WTC11 (cell line): ENCODE measurements at regions not wholly inside any gene's neighbourhood (a gene's known extent, or its start where the extent isn't known, plus 50 kb on each side); places are given as distances from the start of the nearest gene placed in this dataset.

Experiments used
- ATAC-seq: fragments of 200-7000 bp; cut with Tn5 transposase; 2 replicates; pipeline ENCODE4 v1.10.0; 2021; ENCODE audit warnings: mild to moderate bottlenecking, moderate library complexity
- CTCF ChIA-PET: fragments of 300-600 bp; sonication (Branson Sonifier 250); formaldehyde crosslinking; loops from one replicate; lab custom pipeline; 2021; ENCODE audit warnings: antibody characterized with exemption; lab: Charles Lee
- POLR2A ChIA-PET: fragments of 350-600 bp; sonication (Branson Sonifier 250); formaldehyde crosslinking; loops from one replicate; lab custom pipeline; 2021; ENCODE audit warnings: antibody characterized with exemption; lab: Charles Lee
- DNase-seq: peaks from one replicate; pipeline ENCODE4 v3.0.0; 2021; ENCODE audit warnings: low spot score
- H3K27ac Mint-ChIP-seq: 2 replicates; pipeline ENCODE4 v1.8.0; 2021; ENCODE audit warnings: mixed read lengths
- H3K27me3 Mint-ChIP-seq: 2 replicates; pipeline ENCODE4 v1.8.0; 2021; ENCODE audit warnings: low read depth, mild to moderate bottlenecking, moderate library complexity, mixed read lengths
- H3K36me3 Mint-ChIP-seq: 2 replicates; pipeline ENCODE4 v1.8.0; 2021; ENCODE audit warnings: mixed read lengths
- H3K4me1 Mint-ChIP-seq: 2 replicates; pipeline ENCODE4 v1.8.0; 2022; ENCODE audit warnings: mixed read lengths
- H3K4me3 Mint-ChIP-seq: 2 replicates; pipeline ENCODE4 v1.8.0; 2021; ENCODE audit warnings: mild to moderate bottlenecking, moderate library complexity, mixed read lengths
- H3K9me3 Mint-ChIP-seq: 2 replicates; pipeline ENCODE4 v1.8.0; 2021; ENCODE audit warnings: mixed read lengths
- FOXK1 ChIP-seq: sonication (generic); formaldehyde crosslinking; IDR thresholded peaks from 2 replicates; pipeline ENCODE4 v1.8.0; 2022; ENCODE audit warnings: mild to moderate bottlenecking, moderate library complexity, missing genetic modification reagents
- FOXP1 ChIP-seq: sonication (generic); formaldehyde crosslinking; IDR thresholded peaks from 2 replicates; pipeline ENCODE4 v1.8.0; 2022; ENCODE audit warnings: missing genetic modification reagents, mild to moderate bottlenecking, moderate library complexity, borderline replicate concordance
- NFE2L1 ChIP-seq: sonication (generic); formaldehyde crosslinking; IDR thresholded peaks from 2 replicates; pipeline ENCODE4 v1.8.1; 2023; ENCODE audit warnings: missing genetic modification reagents
- NFYB ChIP-seq: sonication (generic); formaldehyde crosslinking; conservative IDR thresholded peaks from 2 replicates; pipeline ENCODE4 v1.8.0; 2022; ENCODE audit warnings: low read depth, missing genetic modification reagents
- NR1H2 ChIP-seq: sonication (generic); formaldehyde crosslinking; IDR thresholded peaks from 2 replicates; pipeline ENCODE4 v1.9.0; 2021; ENCODE audit warnings: mild to moderate bottlenecking, moderate library complexity, missing genetic modification reagents
- SOX15 ChIP-seq: fragments of 250-450 bp; sonication (Bioruptor Pico); IDR thresholded peaks from 2 replicates; pipeline ENCODE4 v1.9.0; 2021; ENCODE audit warnings: mild to moderate bottlenecking
- TCF7 ChIP-seq: sonication (generic); formaldehyde crosslinking; IDR thresholded peaks from 2 replicates; pipeline ENCODE4 v1.8.0; 2022; ENCODE audit warnings: mild to moderate bottlenecking, low read depth, missing genetic modification reagents, moderate library complexity
- ZNF317 ChIP-seq: sonication (generic); formaldehyde crosslinking; IDR thresholded peaks from 2 replicates; pipeline ENCODE4 v1.8.1; 2023; ENCODE audit warnings: low read depth, mild to moderate bottlenecking, moderate library complexity, missing genetic modification reagents, borderline replicate concordance
- ZNF416 ChIP-seq: fragments of 250-450 bp; sonication (Bioruptor Pico); IDR thresholded peaks from 2 replicates; pipeline ENCODE4 v1.9.0; 2021; ENCODE audit warnings: mild to moderate bottlenecking, inconsistent platforms
- TF ChIP-seq, protein P1 (sequence below): sonication (generic); formaldehyde crosslinking; IDR thresholded peaks from 2 replicates; pipeline ENCODE4 v1.8.1; 2022; ENCODE audit warnings: low read depth, missing genetic modification reagents, borderline replicate concordance
- TF ChIP-seq, protein P2 (sequence below): sonication (generic); formaldehyde crosslinking; IDR thresholded peaks from 2 replicates; pipeline ENCODE4 v1.8.1; 2022; ENCODE audit warnings: missing genetic modification reagents, borderline replicate concordance
- TF ChIP-seq, protein P3 (sequence below): sonication (generic); formaldehyde crosslinking; IDR thresholded peaks from 2 replicates; pipeline ENCODE4 v1.8.0; 2023; ENCODE audit warnings: missing genetic modification reagents, mild to moderate bottlenecking, borderline replicate concordance
- TF ChIP-seq, protein P4 (sequence below): sonication (generic); formaldehyde crosslinking; IDR thresholded peaks from 2 replicates; pipeline ENCODE4 v1.8.0; 2022; ENCODE audit warnings: mild to moderate bottlenecking, missing genetic modification reagents
- TF ChIP-seq, protein P5 (sequence below): sonication (generic); formaldehyde crosslinking; IDR thresholded peaks from 2 replicates; pipeline ENCODE4 v1.8.0; 2022; ENCODE audit warnings: mild to moderate bottlenecking, missing genetic modification reagents

DNA sequence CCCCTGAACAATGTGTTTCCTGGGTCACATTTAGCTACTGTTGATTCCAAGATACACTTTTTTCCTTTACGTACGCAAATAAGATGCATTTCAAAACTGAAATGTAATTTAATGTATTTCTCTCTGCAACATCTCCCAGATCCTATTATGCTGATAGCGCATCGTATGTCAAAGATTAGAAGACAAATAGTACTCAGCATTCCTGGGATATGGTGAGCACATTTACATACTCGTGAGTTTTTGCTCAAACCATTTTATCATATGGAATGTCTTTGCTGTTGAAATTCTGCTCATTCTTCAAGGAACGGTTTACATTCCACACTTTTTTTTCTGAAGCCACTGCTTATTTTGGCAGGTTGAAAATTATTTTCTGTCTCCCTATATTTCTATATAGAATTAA lies 221.4 kb downstream of the OXSM start:
- ChIA-PET CTCF (no interaction called here), POLR2A (no interaction called here)
- H3K27me3 Mint-ChIP-seq = no peaks in the 10 kb centered on the region
- no peaks in the 10 kb centered on the region for H3K36me3 Mint-ChIP-seq
- DNase-seq (no peak), ATAC-seq (no peak)
- H3K4me3 Mint-ChIP-seq = no peak overlapping the region
- H3K9me3 Mint-ChIP-seq = 0 out of 2 replicates have a peak, but pooled peaks cover 3% of the 10 kb centered on the region
- no peak overlapping the region for H3K27ac Mint-ChIP-seq
- H3K4me1 Mint-ChIP-seq = peaks cover 7% of the 10 kb centered on the region
- no peak for TF ChIP-seq NR1H2 (CRISPR knock-in tag)
- TF ChIP-seq SOX15 (CRISPR knock-in tag) = no peak
- TF ChIP-seq, protein P1, sequence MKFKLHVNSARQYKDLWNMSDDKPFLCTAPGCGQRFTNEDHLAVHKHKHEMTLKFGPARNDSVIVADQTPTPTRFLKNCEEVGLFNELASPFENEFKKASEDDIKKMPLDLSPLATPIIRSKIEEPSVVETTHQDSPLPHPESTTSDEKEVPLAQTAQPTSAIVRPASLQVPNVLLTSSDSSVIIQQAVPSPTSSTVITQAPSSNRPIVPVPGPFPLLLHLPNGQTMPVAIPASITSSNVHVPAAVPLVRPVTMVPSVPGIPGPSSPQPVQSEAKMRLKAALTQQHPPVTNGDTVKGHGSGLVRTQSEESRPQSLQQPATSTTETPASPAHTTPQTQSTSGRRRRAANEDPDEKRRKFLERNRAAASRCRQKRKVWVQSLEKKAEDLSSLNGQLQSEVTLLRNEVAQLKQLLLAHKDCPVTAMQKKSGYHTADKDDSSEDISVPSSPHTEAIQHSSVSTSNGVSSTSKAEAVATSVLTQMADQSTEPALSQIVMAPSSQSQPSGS (CRISPR knock-in tag) = no peak
- TF ChIP-seq, protein P2, sequence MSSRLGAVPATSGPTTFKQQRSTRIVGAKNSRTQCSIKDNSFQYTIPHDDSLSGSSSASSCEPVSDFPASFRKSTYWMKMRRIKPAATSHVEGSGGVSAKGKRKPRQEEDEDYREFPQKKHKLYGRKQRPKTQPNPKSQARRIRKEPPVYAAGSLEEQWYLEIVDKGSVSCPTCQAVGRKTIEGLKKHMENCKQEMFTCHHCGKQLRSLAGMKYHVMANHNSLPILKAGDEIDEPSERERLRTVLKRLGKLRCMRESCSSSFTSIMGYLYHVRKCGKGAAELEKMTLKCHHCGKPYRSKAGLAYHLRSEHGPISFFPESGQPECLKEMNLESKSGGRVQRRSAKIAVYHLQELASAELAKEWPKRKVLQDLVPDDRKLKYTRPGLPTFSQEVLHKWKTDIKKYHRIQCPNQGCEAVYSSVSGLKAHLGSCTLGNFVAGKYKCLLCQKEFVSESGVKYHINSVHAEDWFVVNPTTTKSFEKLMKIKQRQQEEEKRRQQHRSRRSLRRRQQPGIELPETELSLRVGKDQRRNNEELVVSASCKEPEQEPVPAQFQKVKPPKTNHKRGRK (CRISPR knock-in tag) = no peak
- TF ChIP-seq, protein P3, sequence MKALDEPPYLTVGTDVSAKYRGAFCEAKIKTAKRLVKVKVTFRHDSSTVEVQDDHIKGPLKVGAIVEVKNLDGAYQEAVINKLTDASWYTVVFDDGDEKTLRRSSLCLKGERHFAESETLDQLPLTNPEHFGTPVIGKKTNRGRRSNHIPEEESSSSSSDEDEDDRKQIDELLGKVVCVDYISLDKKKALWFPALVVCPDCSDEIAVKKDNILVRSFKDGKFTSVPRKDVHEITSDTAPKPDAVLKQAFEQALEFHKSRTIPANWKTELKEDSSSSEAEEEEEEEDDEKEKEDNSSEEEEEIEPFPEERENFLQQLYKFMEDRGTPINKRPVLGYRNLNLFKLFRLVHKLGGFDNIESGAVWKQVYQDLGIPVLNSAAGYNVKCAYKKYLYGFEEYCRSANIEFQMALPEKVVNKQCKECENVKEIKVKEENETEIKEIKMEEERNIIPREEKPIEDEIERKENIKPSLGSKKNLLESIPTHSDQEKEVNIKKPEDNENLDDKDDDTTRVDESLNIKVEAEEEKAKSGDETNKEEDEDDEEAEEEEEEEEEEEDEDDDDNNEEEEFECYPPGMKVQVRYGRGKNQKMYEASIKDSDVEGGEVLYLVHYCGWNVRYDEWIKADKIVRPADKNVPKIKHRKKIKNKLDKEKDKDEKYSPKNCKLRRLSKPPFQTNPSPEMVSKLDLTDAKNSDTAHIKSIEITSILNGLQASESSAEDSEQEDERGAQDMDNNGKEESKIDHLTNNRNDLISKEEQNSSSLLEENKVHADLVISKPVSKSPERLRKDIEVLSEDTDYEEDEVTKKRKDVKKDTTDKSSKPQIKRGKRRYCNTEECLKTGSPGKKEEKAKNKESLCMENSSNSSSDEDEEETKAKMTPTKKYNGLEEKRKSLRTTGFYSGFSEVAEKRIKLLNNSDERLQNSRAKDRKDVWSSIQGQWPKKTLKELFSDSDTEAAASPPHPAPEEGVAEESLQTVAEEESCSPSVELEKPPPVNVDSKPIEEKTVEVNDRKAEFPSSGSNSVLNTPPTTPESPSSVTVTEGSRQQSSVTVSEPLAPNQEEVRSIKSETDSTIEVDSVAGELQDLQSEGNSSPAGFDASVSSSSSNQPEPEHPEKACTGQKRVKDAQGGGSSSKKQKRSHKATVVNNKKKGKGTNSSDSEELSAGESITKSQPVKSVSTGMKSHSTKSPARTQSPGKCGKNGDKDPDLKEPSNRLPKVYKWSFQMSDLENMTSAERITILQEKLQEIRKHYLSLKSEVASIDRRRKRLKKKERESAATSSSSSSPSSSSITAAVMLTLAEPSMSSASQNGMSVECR (CRISPR knock-in tag) = no peak
- no peak for TF ChIP-seq TCF7 (CRISPR knock-in tag)
- no peak for TF ChIP-seq ZNF416 (CRISPR knock-in tag)
- TF ChIP-seq FOXP1 (CRISPR knock-in tag) = no peak
- no peak for TF ChIP-seq ZNF317 (CRISPR knock-in tag)
- TF ChIP-seq FOXK1 = no peak
- TF ChIP-seq, protein P4, sequence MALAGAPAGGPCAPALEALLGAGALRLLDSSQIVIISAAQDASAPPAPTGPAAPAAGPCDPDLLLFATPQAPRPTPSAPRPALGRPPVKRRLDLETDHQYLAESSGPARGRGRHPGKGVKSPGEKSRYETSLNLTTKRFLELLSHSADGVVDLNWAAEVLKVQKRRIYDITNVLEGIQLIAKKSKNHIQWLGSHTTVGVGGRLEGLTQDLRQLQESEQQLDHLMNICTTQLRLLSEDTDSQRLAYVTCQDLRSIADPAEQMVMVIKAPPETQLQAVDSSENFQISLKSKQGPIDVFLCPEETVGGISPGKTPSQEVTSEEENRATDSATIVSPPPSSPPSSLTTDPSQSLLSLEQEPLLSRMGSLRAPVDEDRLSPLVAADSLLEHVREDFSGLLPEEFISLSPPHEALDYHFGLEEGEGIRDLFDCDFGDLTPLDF (CRISPR knock-in tag) = no peak
- TF ChIP-seq, protein P5, sequence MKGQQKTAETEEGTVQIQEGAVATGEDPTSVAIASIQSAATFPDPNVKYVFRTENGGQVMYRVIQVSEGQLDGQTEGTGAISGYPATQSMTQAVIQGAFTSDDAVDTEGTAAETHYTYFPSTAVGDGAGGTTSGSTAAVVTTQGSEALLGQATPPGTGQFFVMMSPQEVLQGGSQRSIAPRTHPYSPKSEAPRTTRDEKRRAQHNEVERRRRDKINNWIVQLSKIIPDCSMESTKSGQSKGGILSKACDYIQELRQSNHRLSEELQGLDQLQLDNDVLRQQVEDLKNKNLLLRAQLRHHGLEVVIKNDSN = no peak
- no peak for TF ChIP-seq NFE2L1

DNA sequence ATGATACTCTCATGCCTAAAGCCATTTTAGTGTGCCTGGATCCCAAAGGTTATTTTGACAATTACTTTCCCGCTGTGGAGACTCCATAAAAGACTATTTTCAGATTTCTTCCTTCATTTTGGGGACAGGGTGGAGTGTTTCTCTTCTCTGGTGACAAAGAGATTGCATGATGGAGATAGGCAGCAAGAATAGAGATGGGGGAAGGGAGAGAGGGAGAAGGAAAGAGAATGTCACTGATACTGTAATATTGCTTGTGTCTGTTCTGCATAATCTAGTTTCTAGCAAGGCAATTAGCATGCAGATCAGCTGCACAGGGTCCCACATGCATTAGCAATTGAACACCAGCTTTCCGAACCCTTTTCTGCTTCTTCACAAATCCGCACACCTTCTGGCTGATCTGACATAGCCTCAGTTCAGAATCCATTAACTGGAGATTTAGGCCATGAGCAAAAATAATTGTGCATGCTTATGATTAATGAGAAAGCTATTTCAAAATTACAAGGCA lies 222.4 kb downstream of the OXSM start:
- H3K36me3 Mint-ChIP-seq = no peaks in the 10 kb centered on the region
- H3K4me3 Mint-ChIP-seq = no peak overlapping the region
- H3K9me3 Mint-ChIP-seq = 0 out of 2 replicates have a peak, but pooled peaks cover 3% of the 10 kb centered on the region
- ChIA-PET CTCF (no interaction called here), POLR2A (no interaction called here)
- ATAC-seq = no peak
- peaks cover 7% of the 10 kb centered on the region for H3K4me1 Mint-ChIP-seq
- TF ChIP-seq, protein P1 (CRISPR knock-in tag) = no peak
- TF ChIP-seq, protein P3 (CRISPR knock-in tag) = no peak
- no peak for TF ChIP-seq NFYB (CRISPR knock-in tag)
- H3K27ac Mint-ChIP-seq = no peak overlapping the region
- H3K27me3 Mint-ChIP-seq = no peaks in the 10 kb centered on the region
- DNase-seq = no peak
